ENCODE measurements at regions not wholly inside any gene's neighbourhood (a gene's known extent, or its start where the extent isn't known, plus 50 kb on each side); places are given as distances from the start of the nearest gene placed in this dataset.

GRCh38 chr2:513981-514706, 163.1 kb downstream of the TMEM18 start:
- Histone ChIP-seq H3K9ac (no peak overlapping the region), H3K79me2 (ENCODE audit: low read depth) (no peaks in the 10 kb centered on the region), H3K4me2 (peak overlapping the region; percentile 7), H3K4me1 (peaks cover 12% of the 10 kb centered on the region), H3K27me3 (peaks cover 71% of the 10 kb centered on the region), H3K9me3 (ENCODE audit: low read depth) (no peaks in the 10 kb centered on the region), H2AFZ (replicated peaks) (no peak overlapping the region), H3K36me3 (no peaks in the 10 kb centered on the region), H4K20me1 (ENCODE audit: low read depth) (no peaks in the 10 kb centered on the region), H3K4me3 (no peak overlapping the region), H3K27ac (no peak overlapping the region), H3F3A (ENCODE audit: low read depth) (no peaks in the 10 kb centered on the region)
- H3K4me1 Mint-ChIP-seq = peaks cover 23% of the 10 kb centered on the region
- H3K36me3 Mint-ChIP-seq = peaks cover 4% of the 10 kb centered on the region
- TF ChIP-seq EZH2 (IDR thresholded peaks at IDR 0.05) (no peak), EZH2phosphoT487 (IDR thresholded peaks at IDR 0.05) (no peak), CTCF (IDR thresholded peaks at IDR 0.05) (no peak)
- H3K27ac Mint-ChIP-seq = no peak overlapping the region
- DNase-seq (ENCODE audit: low spot score) = peak; percentile 38
- H3K27me3 Mint-ChIP-seq (ENCODE audit: insufficient read depth, low read depth) = peaks cover 6% of the 10 kb centered on the region
- no peak overlapping the region for H3K4me3 Mint-ChIP-seq
- H3K9me3 Mint-ChIP-seq = peaks cover 24% of the 10 kb centered on the region

GRCh38 chr2:510839-511238, 166.4 kb downstream of the TMEM18 start:
- Histone ChIP-seq H3F3A (ENCODE audit: low read depth) (peaks cover 5% of the 10 kb centered on the region), H3K4me2 (no peak overlapping the region), H3K4me1 (peaks cover 21% of the 10 kb centered on the region), H3K9ac (no peak overlapping the region), H4K20me1 (ENCODE audit: low read depth) (no peaks in the 10 kb centered on the region), H3K79me2 (ENCODE audit: low read depth) (no peaks in the 10 kb centered on the region), H3K9me3 (ENCODE audit: low read depth) (no peaks in the 10 kb centered on the region), H2AFZ (replicated peaks) (no peak overlapping the region), H3K27me3 (peaks cover 66% of the 10 kb centered on the region), H3K4me3 (no peak overlapping the region), H3K27ac (no peak overlapping the region), H3K36me3 (no peaks in the 10 kb centered on the region)
- H3K36me3 Mint-ChIP-seq = peaks cover 6% of the 10 kb centered on the region
- peaks cover 12% of the 10 kb centered on the region for H3K27me3 Mint-ChIP-seq (ENCODE audit: insufficient read depth, low read depth)
- H3K4me1 Mint-ChIP-seq = peaks cover 34% of the 10 kb centered on the region
- H3K27ac Mint-ChIP-seq = no peak overlapping the region
- no peak for TF ChIP-seq EZH2phosphoT487 (IDR thresholded peaks at IDR 0.05)
- no peak for TF ChIP-seq EZH2 (IDR thresholded peaks at IDR 0.05)
- no peak for TF ChIP-seq CTCF (IDR thresholded peaks at IDR 0.05)
- peaks cover 37% of the 10 kb centered on the region for H3K9me3 Mint-ChIP-seq
- DNase-seq (ENCODE audit: low spot score) = no peak
- no peak overlapping the region for H3K4me3 Mint-ChIP-seq

GRCh38 chr2:509888-510287, 167.3 kb downstream of the TMEM18 start:
- Histone ChIP-seq H3K79me2 (ENCODE audit: low read depth) (no peaks in the 10 kb centered on the region), H4K20me1 (ENCODE audit: low read depth) (no peaks in the 10 kb centered on the region), H3K27me3 (peaks cover 65% of the 10 kb centered on the region), H3K36me3 (no peaks in the 10 kb centered on the region), H3K4me3 (no peak overlapping the region), H2AFZ (replicated peaks) (no peak overlapping the region), H3K9ac (no peak overlapping the region), H3K27ac (no peak overlapping the region), H3K4me1 (peaks cover 31% of the 10 kb centered on the region), H3F3A (ENCODE audit: low read depth) (peaks cover 5% of the 10 kb centered on the region), H3K4me2 (no peak overlapping the region), H3K9me3 (ENCODE audit: low read depth) (no peaks in the 10 kb centered on the region)
- Mint-ChIP-seq H3K4me1 (peaks cover 40% of the 10 kb centered on the region), H3K4me3 (peak overlapping the region; percentile 4), H3K27ac (no peak overlapping the region), H3K36me3 (peaks cover 6% of the 10 kb centered on the region), H3K27me3 (ENCODE audit: insufficient read depth, low read depth) (peaks cover 13% of the 10 kb centered on the region), H3K9me3 (peaks cover 38% of the 10 kb centered on the region)
- TF ChIP-seq CTCF (IDR thresholded peaks at IDR 0.05) (no peak), EZH2 (IDR thresholded peaks at IDR 0.05) (no peak), EZH2phosphoT487 (IDR thresholded peaks at IDR 0.05) (no peak)
- no peak for DNase-seq (ENCODE audit: low spot score)
